ENCODE measurements at regions not wholly inside any gene's neighbourhood (a gene's known extent, or its start where the extent isn't known, plus 50 kb on each side); places are given as distances from the start of the nearest gene placed in this dataset.
"Not testable (repeated sequence)": the region's sequence is repeated elsewhere in the genome, so short reads cannot be mapped to it uniquely, and the experiment has no call there.

GRCh38 chr10:4434105-4434504 is 391.9 kb upstream of the AKR1E2 start:
- no peak for DNase-seq

DNA sequence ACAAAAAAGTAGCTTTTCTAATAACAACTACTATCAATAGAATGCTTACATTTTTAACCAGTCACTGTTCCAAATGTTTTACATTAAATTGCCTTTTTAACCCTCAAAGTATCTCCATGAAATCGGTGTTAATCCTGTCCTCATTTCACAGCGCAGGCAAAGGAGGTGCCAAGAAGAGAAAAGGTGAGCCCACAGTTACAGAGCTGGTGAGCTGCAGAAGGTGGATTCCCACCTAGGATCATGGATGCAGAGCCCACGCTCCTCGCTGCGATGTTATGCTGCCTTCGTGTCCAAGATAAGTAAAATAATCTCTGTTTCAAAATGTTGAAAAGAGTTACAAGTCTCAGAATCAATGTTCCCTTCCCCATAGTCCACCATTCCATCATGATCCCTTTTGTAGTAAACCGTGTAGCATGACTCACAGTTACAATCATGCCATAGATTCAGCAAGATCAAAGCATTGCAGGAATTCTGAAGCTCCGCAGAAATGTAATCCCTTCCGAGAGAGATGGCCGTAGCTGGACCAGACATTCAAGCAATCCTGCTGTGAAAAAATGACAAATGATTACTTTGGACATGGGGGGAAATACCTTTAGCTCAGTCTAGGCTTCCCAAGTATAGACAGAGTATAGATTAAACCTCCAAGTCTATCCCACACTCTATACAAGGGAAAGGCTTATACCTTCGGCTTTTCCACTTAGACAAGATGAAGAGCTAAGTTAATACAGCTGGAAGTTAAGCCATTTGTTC is 394.7 kb upstream of the AKR1E2 start:
- no peak for DNase-seq

DNA sequence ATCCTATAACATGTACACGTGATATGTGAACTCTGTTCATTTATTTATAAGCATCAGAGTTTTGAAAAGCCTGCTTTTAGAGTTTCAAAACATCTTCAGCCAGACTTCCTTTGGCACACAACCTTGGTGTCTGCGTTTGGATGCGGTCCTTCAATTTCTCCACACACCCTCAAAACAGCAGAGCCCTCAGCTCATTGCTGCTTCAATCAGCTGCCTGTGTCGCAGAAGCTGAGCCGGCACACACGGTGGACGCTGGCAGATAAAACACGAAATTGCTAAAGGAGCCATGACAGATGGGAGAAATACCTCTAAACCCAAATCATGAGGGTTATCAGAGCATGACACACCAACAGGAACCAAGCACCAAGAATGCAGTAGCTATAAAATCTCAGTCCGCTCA is 396.4 kb upstream of the AKR1E2 start:
- DNase-seq: no peak

- DNase-seq: no peak
Observed at GRCh38 chr10:4427532-4427931, 398.5 kb upstream of the AKR1E2 start.

DNA sequence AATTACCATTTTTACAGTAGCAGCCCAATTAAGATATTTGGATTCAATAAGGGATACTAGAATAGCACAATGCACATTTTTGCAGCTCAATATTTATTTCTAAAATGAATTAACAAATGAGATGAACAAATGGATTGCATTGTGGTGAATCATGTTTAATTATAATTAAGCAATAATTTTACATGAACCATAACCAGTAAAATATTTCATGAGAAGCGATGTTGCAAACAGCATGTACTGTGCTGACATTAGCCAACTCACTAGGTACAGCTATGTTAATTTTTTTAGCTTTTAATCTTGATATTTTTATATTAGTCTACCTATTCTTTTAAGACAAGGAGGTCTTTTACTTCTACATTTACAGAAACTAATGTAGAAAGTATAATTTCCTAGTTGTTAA is 399.1 kb upstream of the AKR1E2 start:
- no peak for DNase-seq

- no peak for DNase-seq
Observed at GRCh38 chr10:4409319-4409718, 416.7 kb upstream of the AKR1E2 start.

DNA sequence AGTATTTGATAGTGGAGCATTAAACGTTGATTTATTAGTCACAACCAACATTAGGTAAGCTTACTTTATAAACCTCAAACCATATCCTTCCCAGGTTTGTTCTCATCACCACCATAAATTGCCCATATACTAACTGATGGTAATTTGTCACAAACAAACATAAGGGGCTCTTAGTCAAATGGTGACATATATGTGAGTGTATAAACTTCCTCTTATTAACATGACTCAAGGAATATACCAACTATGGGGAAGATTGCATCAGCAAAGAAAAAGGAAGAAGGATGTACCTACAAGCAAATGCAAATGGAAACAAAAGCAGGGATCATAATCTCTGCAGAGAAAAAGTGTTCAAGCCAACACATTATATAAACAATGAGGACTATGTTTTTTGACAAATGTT is 418.2 kb upstream of the AKR1E2 start:
- DNase-seq: no peak

DNA sequence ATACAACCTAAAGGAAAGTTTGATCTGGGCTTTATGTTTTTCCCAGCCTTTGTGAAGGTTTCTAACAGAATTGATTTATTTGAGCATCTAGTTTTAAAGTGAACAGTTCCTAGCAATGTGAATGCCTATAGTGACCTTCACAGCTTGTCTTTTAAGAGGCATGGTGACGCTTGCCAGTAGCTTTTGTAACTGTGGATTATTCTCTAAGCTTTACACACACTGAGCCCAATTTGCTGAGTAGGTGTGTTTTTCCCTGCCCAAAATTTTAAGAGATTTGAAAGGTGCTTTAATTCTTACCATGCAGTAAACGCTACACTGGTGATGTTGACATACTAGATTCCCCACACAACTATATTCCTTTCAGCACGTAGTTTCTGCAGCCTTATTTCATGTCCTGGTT is 420.2 kb upstream of the AKR1E2 start:
- no peak for DNase-seq

DNA sequence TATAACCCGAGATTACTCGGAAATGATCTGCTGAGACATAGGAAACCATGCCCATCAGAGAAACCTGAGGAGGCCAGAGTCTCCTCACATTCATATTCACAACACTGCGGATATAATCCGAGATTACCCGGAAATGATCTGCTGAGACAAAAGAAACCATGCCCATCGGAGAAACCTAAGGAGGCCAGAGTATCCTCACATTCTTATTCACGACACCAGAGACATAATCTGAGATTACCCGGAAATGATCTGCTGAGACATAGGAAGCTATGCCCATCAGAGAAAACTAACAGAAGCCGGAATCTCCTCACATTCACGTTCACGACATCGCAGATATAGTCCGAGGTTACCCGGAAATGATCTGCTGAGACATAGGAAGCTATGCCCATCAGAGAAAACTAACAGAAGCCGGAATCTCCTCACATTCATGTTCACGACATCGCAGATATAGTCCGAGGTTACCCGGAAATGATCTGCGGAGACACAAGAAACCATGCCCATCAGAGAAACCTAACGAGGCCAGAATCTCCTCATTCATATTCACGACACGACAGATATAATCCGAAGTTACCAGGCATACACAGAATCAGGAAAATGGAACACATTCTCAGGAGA is 422.3 kb upstream of the AKR1E2 start:
- no peak for DNase-seq

DNA sequence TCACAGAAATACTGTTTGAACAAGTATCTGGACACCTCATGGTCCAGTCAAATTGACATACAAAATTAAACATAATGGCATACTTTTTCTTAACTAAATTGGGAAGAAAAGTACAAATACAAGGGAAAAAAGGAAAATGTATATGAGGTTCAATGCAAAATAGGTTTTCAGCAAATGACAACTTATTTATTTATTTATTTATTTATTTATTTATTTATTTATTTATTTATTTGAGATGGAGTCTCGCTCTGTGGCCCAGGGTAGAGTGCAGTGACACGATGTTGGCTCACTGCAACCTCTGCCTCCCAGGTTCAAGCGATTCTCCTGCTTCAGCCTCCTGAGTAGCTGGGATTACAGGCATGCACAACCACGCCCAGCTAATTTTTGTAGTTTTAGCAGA is 424.9 kb upstream of the AKR1E2 start:
- not testable (repeated sequence) for DNase-seq

DNA sequence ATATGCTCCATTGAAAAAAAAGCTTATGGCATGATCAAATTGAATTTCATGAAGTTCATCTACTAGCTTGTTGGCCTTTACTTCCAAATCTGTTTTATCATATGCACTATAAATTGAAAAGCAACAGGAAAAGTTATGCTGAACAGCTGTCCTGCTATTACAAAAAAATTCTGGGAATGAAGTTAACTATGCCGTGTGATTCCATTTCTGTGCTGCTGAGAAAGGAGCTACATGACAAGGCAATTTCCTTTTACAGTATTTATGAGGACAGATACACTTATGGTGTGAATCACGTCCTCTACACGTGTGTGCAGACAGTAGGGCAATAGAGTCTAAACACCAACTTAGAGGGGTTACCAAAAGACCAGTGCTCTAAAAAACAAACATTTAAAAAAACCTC is 426.5 kb upstream of the AKR1E2 start:
- DNase-seq: no peak

GRCh38 chr10:4398602-4399001 is 427.4 kb upstream of the AKR1E2 start:
- DNase-seq: no peak

- DNase-seq: no peak
Observed at GRCh38 chr10:4397337-4397736, 428.7 kb upstream of the AKR1E2 start.

DNA sequence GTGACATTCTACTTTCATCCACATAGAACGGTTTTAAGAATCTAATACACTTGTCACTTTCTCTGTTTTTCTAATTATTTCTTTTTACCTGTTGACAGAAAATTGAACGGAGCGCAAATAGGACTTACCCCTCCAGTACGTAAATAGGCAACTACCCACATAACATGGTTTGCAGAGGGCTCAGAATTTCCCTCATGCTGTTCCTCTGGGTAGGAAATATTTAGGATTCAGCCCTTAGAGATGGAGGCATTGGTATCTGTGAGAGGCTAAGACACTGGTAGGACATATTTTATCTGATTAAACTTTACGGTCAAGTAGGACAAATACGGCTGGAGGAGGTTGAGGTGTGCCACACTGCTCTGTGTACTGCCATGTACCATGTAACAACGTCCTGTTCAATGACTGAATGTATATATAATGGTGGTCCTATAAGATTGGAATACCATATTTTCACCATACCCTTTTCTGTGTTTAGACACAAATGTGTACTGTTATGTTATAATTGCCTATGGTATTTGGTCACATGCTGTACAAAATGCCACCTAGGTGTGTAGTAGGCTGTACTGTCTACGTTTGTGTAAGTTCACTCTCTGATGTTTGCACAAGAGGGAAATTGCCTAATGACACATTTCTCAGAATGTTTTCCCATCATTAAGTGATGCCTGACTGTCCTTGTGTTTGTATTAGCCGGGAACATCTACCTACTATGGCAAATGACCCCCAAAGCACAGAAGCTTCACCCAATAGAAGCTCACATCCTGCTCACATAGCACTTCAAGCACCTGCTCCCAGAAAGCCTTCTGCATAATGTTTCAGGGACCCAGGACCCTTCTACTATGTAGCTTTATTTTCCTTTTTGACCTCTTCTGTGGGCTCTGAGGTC is 429.4 kb upstream of the AKR1E2 start:
- no peak for DNase-seq

GRCh38 chr10:4395731-4396130 is 430.3 kb upstream of the AKR1E2 start:
- DNase-seq: no peak

- not testable (repeated sequence) for DNase-seq
Observed at GRCh38 chr10:4394455-4394854, 431.6 kb upstream of the AKR1E2 start.

- DNase-seq: no peak
Observed at GRCh38 chr10:4391683-4392082, 434.3 kb upstream of the AKR1E2 start.

DNA sequence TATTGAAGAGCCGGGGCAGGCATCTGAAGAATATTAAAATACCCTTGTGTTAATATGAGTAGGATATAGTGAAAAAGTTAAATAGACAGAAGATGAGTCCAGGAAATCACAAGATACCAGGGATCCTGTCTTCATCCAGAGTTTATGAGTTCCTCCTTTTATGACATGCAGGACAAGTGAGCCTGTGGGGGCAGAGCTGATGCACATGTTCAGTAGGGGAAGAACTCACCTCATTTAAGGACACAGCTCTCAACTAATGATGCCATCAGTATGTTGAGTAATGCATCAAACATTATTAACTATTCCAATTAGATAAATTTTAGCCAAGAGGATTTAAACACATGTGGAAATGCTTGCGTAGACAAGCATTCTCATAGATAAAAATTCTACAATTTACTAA is 435.8 kb upstream of the AKR1E2 start:
- DNase-seq: no peak

- DNase-seq: no peak
Observed at GRCh38 chr10:4385231-4385870, 440.7 kb upstream of the AKR1E2 start.

DNA sequence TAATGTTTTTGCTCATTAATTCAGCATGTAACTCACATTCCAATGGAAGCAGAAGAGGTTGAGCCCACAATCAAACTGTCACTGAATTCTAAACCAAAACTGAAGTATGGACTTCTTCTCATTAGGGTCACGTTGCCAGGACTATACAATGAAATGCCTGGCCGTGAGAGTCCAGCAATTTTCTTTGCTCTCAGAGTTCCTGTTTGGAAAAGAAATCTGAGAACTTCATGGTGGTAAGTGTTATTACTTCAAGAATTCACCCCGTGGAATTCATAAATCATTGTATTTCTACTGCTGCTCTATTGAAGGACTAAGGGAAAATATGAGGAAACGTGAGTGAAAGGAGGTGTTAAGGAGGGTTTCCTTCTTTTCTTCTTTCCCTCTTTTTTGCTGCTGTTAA is 441.8 kb upstream of the AKR1E2 start:
- DNase-seq: no peak

DNA sequence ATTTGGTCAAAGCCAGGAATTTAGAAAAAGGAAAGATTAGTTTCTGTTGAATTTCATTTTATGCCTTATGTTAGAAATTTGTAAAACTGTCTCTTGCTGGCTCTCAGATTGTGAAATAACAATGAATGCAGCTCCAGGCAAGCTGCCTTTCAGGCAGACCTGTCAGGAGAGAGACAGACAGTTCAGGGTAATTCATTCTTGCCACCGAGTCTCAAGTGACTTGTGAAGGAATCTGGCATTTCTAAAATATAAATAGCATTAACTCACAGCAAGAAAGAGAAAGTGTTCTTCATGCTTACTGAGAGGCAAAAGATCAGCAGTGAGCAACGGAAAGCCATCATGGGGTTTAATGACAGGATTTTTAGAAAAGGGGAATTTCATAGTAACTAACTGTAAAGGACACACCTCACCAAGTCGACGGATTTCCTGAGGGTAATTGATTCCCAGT is 442.3 kb upstream of the AKR1E2 start:
- no peak for DNase-seq

DNA sequence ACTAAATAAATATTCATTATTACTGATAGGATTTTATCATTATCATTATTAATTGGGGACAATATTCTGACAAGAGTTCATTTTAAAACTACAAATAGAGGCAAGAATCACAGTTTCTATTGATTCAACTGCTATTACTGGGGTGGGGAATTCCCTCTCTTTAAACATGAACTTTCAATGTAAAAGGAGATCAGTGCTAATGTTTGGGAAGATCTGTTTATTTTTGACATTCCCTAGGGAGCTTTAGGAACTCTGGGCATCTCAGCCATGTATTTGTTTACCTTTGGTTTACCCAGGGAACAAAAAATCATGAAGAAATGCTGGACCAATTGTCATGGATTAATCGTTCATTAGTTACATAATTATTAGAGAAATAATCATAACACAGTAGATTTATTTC is 443.2 kb upstream of the AKR1E2 start:
- no peak for DNase-seq

GRCh38 chr10:4373612-4374011 is 452.4 kb upstream of the AKR1E2 start:
- no peak for DNase-seq
